Fibroblast of the conjunctiva (primary cell): ENCODE measurements at regions not wholly inside any gene's neighbourhood (a gene's known extent, or its start where the extent isn't known, plus 50 kb on each side); places are given as distances from the start of the nearest gene placed in this dataset.
A peak's percentile ranks its signal among the peaks of the same experiment; 100 is the strongest.

ENCODE experiments used
- DNase-seq: peaks from one replicate; pipeline ENCODE4 v3.0.0-alpha.2; 2010; ENCODE audit warnings: low read depth

- no peak for DNase-seq
Measured at GRCh38 chr13:107252428-107252827, 684.5 kb upstream of the ARGLU1 start.

GRCh38 chr13:107252021-107252420 lies 684.1 kb upstream of the ARGLU1 start:
- DNase-seq, result no peak

GRCh38 chr13:107251341-107251740 lies 683.4 kb upstream of the ARGLU1 start:
- no peak for DNase-seq

- DNase-seq, result no peak
Measured at GRCh38 chr13:107250628-107251027, 682.7 kb upstream of the ARGLU1 start.

GRCh38 chr13:107244241-107244640 lies 676.3 kb upstream of the ARGLU1 start:
- no peak for DNase-seq

- no peak for DNase-seq
Measured at GRCh38 chr13:107242138-107242537, 674.2 kb upstream of the ARGLU1 start.

- DNase-seq, result no peak
Measured at GRCh38 chr13:107241381-107241780, 673.4 kb upstream of the ARGLU1 start.

- DNase-seq, result no peak
Measured at GRCh38 chr13:107239213-107239612, 671.3 kb upstream of the ARGLU1 start.

GRCh38 chr13:107238262-107238981 lies 670.5 kb upstream of the ARGLU1 start:
- DNase-seq, result no peak

GRCh38 chr13:107234319-107235073 lies 666.6 kb upstream of the ARGLU1 start:
- DNase-seq, result no peak

- no peak for DNase-seq
Measured at GRCh38 chr13:107233541-107233940, 665.6 kb upstream of the ARGLU1 start.

GRCh38 chr13:107231944-107232343 lies 664.0 kb upstream of the ARGLU1 start:
- no peak for DNase-seq

GRCh38 chr13:107223867-107224266 lies 655.9 kb upstream of the ARGLU1 start:
- DNase-seq, result no peak

- no peak for DNase-seq
Measured at GRCh38 chr13:107222597-107222996, 654.7 kb upstream of the ARGLU1 start.

GRCh38 chr13:107220245-107220644 lies 652.3 kb upstream of the ARGLU1 start:
- DNase-seq, result no peak

- DNase-seq, result no peak
Measured at GRCh38 chr13:107217251-107217650, 649.3 kb upstream of the ARGLU1 start.

- no peak for DNase-seq
Measured at GRCh38 chr13:107216046-107216755, 648.3 kb upstream of the ARGLU1 start.

GRCh38 chr13:107211073-107211472 lies 643.1 kb upstream of the ARGLU1 start:
- peak; percentile 65 for DNase-seq

GRCh38 chr13:107210723-107211030 lies 642.7 kb upstream of the ARGLU1 start:
- DNase-seq, result no peak

GRCh38 chr13:107209824-107210722 lies 642.1 kb upstream of the ARGLU1 start:
- DNase-seq, result no peak

GRCh38 chr13:107208889-107209288 lies 641.0 kb upstream of the ARGLU1 start:
- DNase-seq, result no peak
